22Rv1 (cell line): ENCODE measurements at regions not wholly inside any gene's neighbourhood (a gene's known extent, or its start where the extent isn't known, plus 50 kb on each side); places are given as distances from the start of the nearest gene placed in this dataset.

ENCODE experiments used
- CTCF ChIP-seq: fragments of 450-650 bp; IDR thresholded peaks from 2 replicates; pipeline ENCODE4 v1.5.1; 2017; ENCODE audit warnings: mild to moderate bottlenecking
- ZFX ChIP-seq: fragments of 450-650 bp; IDR thresholded peaks from 2 replicates; pipeline ENCODE4 v1.6.1; 2017; ENCODE audit warnings: antibody characterized with exemption, borderline replicate concordance

GRCh38 chr2:60070736-60071489 is 482.5 kb downstream of the BCL11A start:
- TF ChIP-seq CTCF (no peak), ZFX (no peak)
